ENCODE measurements at regions not wholly inside any gene's neighbourhood (a gene's known extent, or its start where the extent isn't known, plus 50 kb on each side); places are given as distances from the start of the nearest gene placed in this dataset.

GRCh38 chr10:78768876-78769275 lies 299.9 kb upstream of the ZMIZ1 start:
- intact Hi-C loops (cut with DNase I), result no loop called here
- ATAC-seq (no peak), DNase-seq (ENCODE audit: low spot score) (no peak)

GRCh38 chr10:78769526-78769925 lies 299.2 kb upstream of the ZMIZ1 start:
- intact Hi-C loops (cut with DNase I), result no loop called here
- ATAC-seq, result no peak
- DNase-seq (ENCODE audit: low spot score), result peak; percentile 53

- DNase-seq (ENCODE audit: low spot score) (peak; percentile 32), ATAC-seq (no peak)
- intact Hi-C loops (cut with DNase I), result no loop called here
Measured at GRCh38 chr10:78770167-78771090, 298.3 kb upstream of the ZMIZ1 start.

- intact Hi-C loops (cut with DNase I), result no loop called here
Measured at GRCh38 chr10:78771260-78771659, 297.5 kb upstream of the ZMIZ1 start.

GRCh38 chr10:78771808-78772455 lies 296.8 kb upstream of the ZMIZ1 start:
- intact Hi-C loops (cut with DNase I), result no loop called here
- ATAC-seq (no peak), DNase-seq (ENCODE audit: low spot score) (peak; percentile 42)

More at GRCh38 chr10:78771260-78771659, 297.5 kb upstream of the ZMIZ1 start:
- DNase-seq (ENCODE audit: low spot score), result peak; percentile 53
- no peak for ATAC-seq

- DNase-seq (ENCODE audit: low spot score) (peak; percentile 38), ATAC-seq (no peak)
- intact Hi-C loops (cut with DNase I), result no loop called here
Measured at GRCh38 chr10:78772486-78772885, 296.3 kb upstream of the ZMIZ1 start.

- DNase-seq (ENCODE audit: low spot score), result peak; percentile 45
- intact Hi-C loops (cut with DNase I), result no loop called here
- ATAC-seq, result no peak
Measured at GRCh38 chr10:78772986-78773530, 295.7 kb upstream of the ZMIZ1 start.

- peak; percentile 48 for DNase-seq (ENCODE audit: low spot score)
- ATAC-seq, result peak; percentile 19
- intact Hi-C loops (cut with DNase I), result no loop called here
Measured at GRCh38 chr10:78774614-78774998, 294.2 kb upstream of the ZMIZ1 start.

GRCh38 chr10:78774999-78775711 lies 293.6 kb upstream of the ZMIZ1 start:
- ATAC-seq, result peak; percentile 79
- intact Hi-C loops (cut with DNase I), result no loop called here
- DNase-seq (ENCODE audit: low spot score), result peak; percentile 72

GRCh38 chr10:78775891-78776290 lies 292.9 kb upstream of the ZMIZ1 start:
- ATAC-seq (no peak), DNase-seq (ENCODE audit: low spot score) (no peak)
- intact Hi-C loops (cut with DNase I), result no loop called here

- DNase-seq (ENCODE audit: low spot score) (peak; percentile 26), ATAC-seq (no peak)
- intact Hi-C loops (cut with DNase I), result no loop called here
Measured at GRCh38 chr10:78776756-78777155, 292.0 kb upstream of the ZMIZ1 start.

- intact Hi-C loops (cut with DNase I), result no loop called here
- DNase-seq (ENCODE audit: low spot score) (peak; percentile 65), ATAC-seq (peak; percentile 67)
Measured at GRCh38 chr10:78777466-78777865, 291.3 kb upstream of the ZMIZ1 start.

- ATAC-seq (peak; percentile 15), DNase-seq (ENCODE audit: low spot score) (peak; percentile 51)
- intact Hi-C loops (cut with DNase I), result no loop called here
Measured at GRCh38 chr10:78777867-78778266, 290.9 kb upstream of the ZMIZ1 start.

GRCh38 chr10:78778444-78779338 lies 290.1 kb upstream of the ZMIZ1 start:
- DNase-seq (ENCODE audit: low spot score), result peak; percentile 34
- intact Hi-C loops (cut with DNase I), result no loop called here
- ATAC-seq, result no peak

- intact Hi-C loops (cut with DNase I), result no loop called here
- peak; percentile 35 for DNase-seq (ENCODE audit: low spot score)
- ATAC-seq, result no peak
Measured at GRCh38 chr10:78779339-78779955, 289.3 kb upstream of the ZMIZ1 start.

- no peak for ATAC-seq
- intact Hi-C loops (cut with DNase I), result no loop called here
- DNase-seq (ENCODE audit: low spot score), result peak; percentile 45
Measured at GRCh38 chr10:78780551-78780961, 288.2 kb upstream of the ZMIZ1 start.

- intact Hi-C loops (cut with DNase I), result no loop called here
- DNase-seq (ENCODE audit: low spot score) (peak; percentile 46), ATAC-seq (no peak)
Measured at GRCh38 chr10:78781251-78781913, 287.4 kb upstream of the ZMIZ1 start.

Measured in sciatic nerve (tissue), 2 donors.